Ascending aorta (tissue), 2 donors: ENCODE measurements at regions not wholly inside any gene's neighbourhood (a gene's known extent, or its start where the extent isn't known, plus 50 kb on each side); places are given as distances from the start of the nearest gene placed in this dataset.

ENCODE experiments used
- DNase-seq, 2 donors: peaks; one replicate each; pipeline ENCODE4 v3.0.0-alpha.2; 2019; ENCODE audit warnings: low spot score in 2 of 2
- H3K27ac ChIP-seq, 2 donors: fragments of 200-600 bp; sonication (generic); one replicate each; pipeline ENCODE4 v1.5.1; 2016 to 2017; ENCODE audit warnings: mild to moderate bottlenecking in 1 of 2
- H3K27me3 ChIP-seq: fragments of 200-600 bp; sonication (generic); one replicate; pipeline ENCODE4 v1.5.1; 2017
- H3K36me3 ChIP-seq, 2 donors: fragments of 200-600 bp; sonication (generic); one replicate each; pipeline ENCODE4 v1.5.1; 2016
- H3K4me1 ChIP-seq, 2 donors: fragments of 200-600 bp; sonication (generic); one replicate each; pipeline ENCODE4 v1.5.1; 2016 to 2017; ENCODE audit warnings: mild to moderate bottlenecking in 1 of 2
- H3K4me3 ChIP-seq, 2 donors: fragments of 200-600 bp; sonication (generic); one replicate each; pipeline ENCODE4 v1.5.1; 2016 to 2017; ENCODE audit warnings: mild to moderate bottlenecking in 1 of 2
- H3K9me3 ChIP-seq, 2 donors: fragments of 200-600 bp; sonication (generic); one replicate each; pipeline ENCODE4 v1.5.1; 2016
- intact Hi-C: fragments of 100-400 bp; cut with DNase I; formaldehyde crosslinking; loops from one replicate; pipeline ENCODE4 v1.15.1; 2023
- TF ChIP-seq, protein P1 (sequence below), 3 experiments: fragments of 200-600 bp in 2 of 3; fragments of 450-650 bp in 1 of 3; sonication (generic) in 2 of 3; IDR thresholded peaks; one replicate each; pipeline ENCODE4 v1.5.1; 2016 to 2019; ENCODE audit warnings: antibody characterized with exemption in 3 of 3, mild to moderate bottlenecking in 1 of 3, moderate library complexity in 1 of 3

DNA sequence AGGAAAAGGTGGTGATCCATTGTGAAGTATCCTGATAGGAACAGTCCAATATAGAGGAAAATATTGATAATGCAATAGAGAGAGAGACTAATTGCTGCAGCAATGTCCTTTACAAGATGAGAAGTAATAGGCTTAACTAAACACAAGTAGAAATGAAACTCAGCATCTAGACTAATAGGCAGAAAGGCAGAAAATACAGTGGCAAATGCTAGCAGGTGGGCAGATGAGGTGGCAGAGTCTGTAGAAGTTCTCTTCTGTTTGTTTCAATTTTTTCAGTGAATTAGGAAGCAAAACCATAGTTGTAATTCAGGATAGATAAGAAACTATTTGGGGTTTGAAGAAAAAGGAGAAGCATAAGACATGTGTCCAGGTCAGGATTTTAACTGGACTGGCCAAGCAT, 236.7 kb upstream of the HS3ST5 start:
- DNase-seq = no peak
- no peaks in the 10 kb centered on the region for H3K9me3 ChIP-seq
- H3K27me3 ChIP-seq = no peaks in the 10 kb centered on the region
- H3K4me1 ChIP-seq = no peaks in the 10 kb centered on the region
- H3K4me3 ChIP-seq = no peak overlapping the region
- H3K27ac ChIP-seq = no peak overlapping the region
- TF ChIP-seq, protein P1, sequence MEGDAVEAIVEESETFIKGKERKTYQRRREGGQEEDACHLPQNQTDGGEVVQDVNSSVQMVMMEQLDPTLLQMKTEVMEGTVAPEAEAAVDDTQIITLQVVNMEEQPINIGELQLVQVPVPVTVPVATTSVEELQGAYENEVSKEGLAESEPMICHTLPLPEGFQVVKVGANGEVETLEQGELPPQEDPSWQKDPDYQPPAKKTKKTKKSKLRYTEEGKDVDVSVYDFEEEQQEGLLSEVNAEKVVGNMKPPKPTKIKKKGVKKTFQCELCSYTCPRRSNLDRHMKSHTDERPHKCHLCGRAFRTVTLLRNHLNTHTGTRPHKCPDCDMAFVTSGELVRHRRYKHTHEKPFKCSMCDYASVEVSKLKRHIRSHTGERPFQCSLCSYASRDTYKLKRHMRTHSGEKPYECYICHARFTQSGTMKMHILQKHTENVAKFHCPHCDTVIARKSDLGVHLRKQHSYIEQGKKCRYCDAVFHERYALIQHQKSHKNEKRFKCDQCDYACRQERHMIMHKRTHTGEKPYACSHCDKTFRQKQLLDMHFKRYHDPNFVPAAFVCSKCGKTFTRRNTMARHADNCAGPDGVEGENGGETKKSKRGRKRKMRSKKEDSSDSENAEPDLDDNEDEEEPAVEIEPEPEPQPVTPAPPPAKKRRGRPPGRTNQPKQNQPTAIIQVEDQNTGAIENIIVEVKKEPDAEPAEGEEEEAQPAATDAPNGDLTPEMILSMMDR (IDR thresholded peaks at IDR 0.05) = no peak
- no peaks in the 10 kb centered on the region for H3K36me3 ChIP-seq
- intact Hi-C loops = no loop called here

DNA sequence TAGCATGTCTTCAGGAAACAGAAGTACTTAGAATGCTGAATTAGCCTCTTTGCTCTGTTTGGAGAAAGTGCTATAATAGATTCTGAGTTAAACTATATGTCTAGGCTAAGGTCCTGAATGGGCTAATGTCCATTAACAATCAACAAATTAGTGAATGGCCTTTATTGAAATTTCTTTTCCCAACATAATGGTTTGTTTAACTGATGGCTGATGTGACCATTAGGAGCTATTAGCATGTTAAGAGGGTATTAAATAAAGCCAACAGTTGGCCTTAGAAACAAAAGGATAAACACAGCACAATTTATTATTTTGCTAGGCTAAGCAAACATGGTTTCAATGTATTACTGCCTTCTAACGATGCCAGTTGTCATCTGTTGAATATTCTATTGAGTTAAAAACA, 234.3 kb upstream of the HS3ST5 start:
- Histone ChIP-seq H3K36me3 (no peaks in the 10 kb centered on the region), H3K27ac (no peak overlapping the region)
- TF ChIP-seq, protein P1 (IDR thresholded peaks at IDR 0.05) = no peak

DNA sequence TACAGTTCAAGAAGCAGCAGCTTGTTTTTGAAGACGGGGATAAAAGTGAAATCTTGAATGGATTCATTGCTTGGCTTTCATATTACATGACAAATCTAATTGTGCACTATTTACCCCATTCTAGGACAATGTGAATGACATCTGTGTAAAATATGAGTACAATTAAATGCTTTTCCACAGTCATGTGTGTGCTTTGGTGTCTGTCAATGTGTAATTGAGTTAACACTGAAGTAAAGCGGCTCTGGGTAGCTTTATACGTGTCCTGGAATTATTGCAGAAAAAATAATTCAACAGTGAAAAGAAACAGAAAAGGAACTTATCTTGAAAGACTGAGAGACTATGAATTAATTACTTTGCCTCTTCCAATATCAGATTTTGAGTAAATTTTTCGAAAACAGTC, 233.5 kb upstream of the HS3ST5 start:
- TF ChIP-seq, protein P1 (IDR thresholded peaks at IDR 0.05) = no peak
- H3K36me3 ChIP-seq = no peaks in the 10 kb centered on the region
- no peak for DNase-seq
- no peaks in the 10 kb centered on the region for H3K27me3 ChIP-seq
- no peak overlapping the region for H3K27ac ChIP-seq
- no peaks in the 10 kb centered on the region for H3K4me1 ChIP-seq
- H3K4me3 ChIP-seq = no peak overlapping the region
- intact Hi-C loops = no loop called here
- H3K9me3 ChIP-seq = no peaks in the 10 kb centered on the region

More for the DNA sequence above, 234.3 kb upstream of the HS3ST5 start:
- H3K4me1 ChIP-seq = no peaks in the 10 kb centered on the region
- intact Hi-C loops = no loop called here
- no peak overlapping the region for H3K4me3 ChIP-seq
- H3K9me3 ChIP-seq = no peaks in the 10 kb centered on the region
- no peak for DNase-seq
- H3K27me3 ChIP-seq = no peaks in the 10 kb centered on the region

GRCh38 chr6:114569669-114570068, 226.8 kb upstream of the HS3ST5 start:
- no peak overlapping the region for H3K4me3 ChIP-seq
- no peak for DNase-seq
- H3K4me1 ChIP-seq = no peaks in the 10 kb centered on the region
- no peak overlapping the region for H3K27ac ChIP-seq
- H3K36me3 ChIP-seq = no peaks in the 10 kb centered on the region
- intact Hi-C loops = no loop called here
- TF ChIP-seq, protein P1 (IDR thresholded peaks at IDR 0.05) = no peak
- no peaks in the 10 kb centered on the region for H3K9me3 ChIP-seq
- no peaks in the 10 kb centered on the region for H3K27me3 ChIP-seq

GRCh38 chr6:114564302-114564933, 221.6 kb upstream of the HS3ST5 start:
- DNase-seq = no peak
- no peak overlapping the region for H3K4me3 ChIP-seq
- H3K9me3 ChIP-seq = no peaks in the 10 kb centered on the region
- no peaks in the 10 kb centered on the region for H3K27me3 ChIP-seq
- intact Hi-C loops = no loop called here
- H3K4me1 ChIP-seq = no peaks in the 10 kb centered on the region
- no peak overlapping the region for H3K27ac ChIP-seq
- TF ChIP-seq, protein P1 (IDR thresholded peaks at IDR 0.05) = no peak
- no peaks in the 10 kb centered on the region for H3K36me3 ChIP-seq

DNA sequence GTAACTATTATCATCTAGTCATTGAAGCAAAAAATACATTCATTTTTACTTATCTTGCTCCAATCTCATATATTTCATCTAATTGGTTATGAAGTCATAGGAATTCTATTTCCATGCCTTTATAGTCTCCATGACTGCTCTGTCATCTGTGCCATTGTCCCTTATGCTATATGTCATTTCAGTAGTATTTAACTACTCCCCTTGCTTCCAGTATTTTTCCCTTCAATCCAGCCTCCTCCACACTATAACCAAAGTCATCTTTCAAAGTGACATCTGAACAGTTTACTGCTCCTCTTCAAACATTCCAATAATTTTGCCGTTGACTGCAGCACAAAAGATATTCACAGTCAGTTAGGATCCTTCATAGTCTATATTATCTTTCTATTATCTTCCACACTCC, 216.6 kb upstream of the HS3ST5 start:
- TF ChIP-seq, protein P1 (IDR thresholded peaks at IDR 0.05) = no peak
- Histone ChIP-seq H3K36me3 (no peaks in the 10 kb centered on the region), H3K9me3 (no peaks in the 10 kb centered on the region), H3K4me3 (no peak overlapping the region), H3K27me3 (no peaks in the 10 kb centered on the region), H3K4me1 (no peaks in the 10 kb centered on the region), H3K27ac (no peak overlapping the region)
- intact Hi-C loops = no loop called here
- no peak for DNase-seq
